ENCODE measurements at regions not wholly inside any gene's neighbourhood (a gene's known extent, or its start where the extent isn't known, plus 50 kb on each side); places are given as distances from the start of the nearest gene placed in this dataset.

GRCh38 chr2:16361261-16361995 is 304.2 kb downstream of the CYRIA start:
- no peak for TF ChIP-seq CTCF (IDR thresholded peaks at IDR 0.05)
- no peak for TF ChIP-seq POLR2A (IDR thresholded peaks at IDR 0.05)
